NCI-H2196 (cell line): ENCODE measurements at regions not wholly inside any gene's neighbourhood (a gene's known extent, or its start where the extent isn't known, plus 50 kb on each side); places are given as distances from the start of the nearest gene placed in this dataset.

Experiments
- DNase-seq: peaks from one replicate; lab custom pipeline; 2025; ENCODE audit not compliant: unreplicated experiment; lab: John Stamatoyannopoulos, UW

DNA sequence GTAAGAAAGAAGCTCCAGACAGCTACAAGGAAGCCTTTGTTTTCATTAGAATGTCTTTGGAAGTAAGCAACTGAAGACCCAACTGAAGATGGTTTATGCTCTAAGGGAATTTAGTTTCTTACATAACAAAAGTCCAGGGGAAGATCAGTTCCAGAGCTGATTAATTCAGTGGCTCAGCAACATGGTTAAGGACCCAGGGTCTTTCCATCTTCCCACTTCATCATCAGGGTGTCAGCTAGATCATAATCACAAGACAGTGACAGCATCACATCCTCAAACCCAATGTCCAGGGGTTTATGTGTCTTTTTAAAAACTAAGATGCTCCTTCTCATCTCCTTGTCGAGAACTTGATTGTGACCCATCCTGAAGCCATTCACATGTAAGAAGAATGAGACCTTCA is 119.7 kb upstream of the PRDM1 start:
- DNase-seq = no peak

DNA sequence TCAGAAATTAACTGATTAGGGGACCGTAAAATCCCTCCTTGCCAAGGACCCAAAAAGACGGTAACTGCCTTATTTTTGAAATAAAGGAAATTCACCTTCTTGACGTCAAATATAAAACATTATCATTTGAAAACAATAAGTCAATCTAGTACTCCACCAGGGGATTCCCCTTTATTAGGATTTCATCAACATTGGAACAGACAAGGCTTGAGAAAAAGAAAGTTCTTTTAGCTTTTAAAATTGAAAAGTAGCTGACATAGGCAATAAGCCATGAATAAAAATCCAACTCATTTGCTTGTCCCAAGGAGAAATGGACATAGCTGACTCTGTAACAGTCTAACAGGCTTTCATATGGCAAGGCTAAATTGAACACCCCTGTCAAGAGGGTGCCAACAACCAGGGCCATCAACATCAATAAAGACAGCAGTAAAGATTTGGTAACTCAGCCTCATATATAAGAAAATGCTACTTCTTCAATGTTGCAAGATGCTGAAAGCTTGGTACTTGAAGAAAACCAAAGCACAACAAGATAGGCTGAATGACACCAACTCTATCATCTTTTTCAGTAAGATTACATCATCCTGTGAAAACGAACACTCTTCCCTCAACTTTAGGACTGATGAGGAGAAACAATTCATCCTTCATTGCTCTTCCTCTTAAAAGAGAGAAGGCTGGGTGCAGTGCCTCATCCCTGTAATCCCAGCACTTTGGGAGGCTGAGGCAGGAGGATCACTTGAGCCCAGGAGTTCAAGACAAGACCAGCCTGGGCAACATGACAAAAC is 121.0 kb upstream of the PRDM1 start:
- no peak for DNase-seq

- DNase-seq = no peak
These were observed 132.0 kb upstream of the PRDM1 start for GRCh38 chr6:105954148-105954547.

- DNase-seq = no peak
These were observed 133.1 kb upstream of the PRDM1 start for GRCh38 chr6:105952772-105953690.

DNA sequence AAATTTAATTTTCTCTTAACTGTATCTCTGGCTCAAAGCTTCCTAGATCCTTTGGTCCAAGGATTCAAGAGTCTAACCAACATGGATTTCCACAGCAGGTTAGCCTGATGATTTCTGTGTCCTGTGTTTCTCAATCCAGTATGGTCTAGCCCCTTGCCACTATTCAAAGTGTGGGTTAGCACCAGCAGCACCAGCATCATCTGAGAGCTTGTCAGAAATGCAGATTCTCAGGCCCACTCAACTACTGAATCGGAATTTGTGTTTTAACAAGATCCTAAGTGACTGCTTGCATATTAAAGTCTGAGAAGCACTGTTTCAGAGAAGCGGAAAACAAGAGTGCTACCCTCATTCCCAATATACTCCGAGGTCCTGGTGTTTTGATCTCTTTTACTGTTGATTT is 133.8 kb upstream of the PRDM1 start:
- DNase-seq = no peak

GRCh38 chr6:105951322-105951721 is 134.8 kb upstream of the PRDM1 start:
- no peak for DNase-seq

- no peak for DNase-seq
These were observed 136.3 kb upstream of the PRDM1 start for GRCh38 chr6:105949869-105950268.

DNA sequence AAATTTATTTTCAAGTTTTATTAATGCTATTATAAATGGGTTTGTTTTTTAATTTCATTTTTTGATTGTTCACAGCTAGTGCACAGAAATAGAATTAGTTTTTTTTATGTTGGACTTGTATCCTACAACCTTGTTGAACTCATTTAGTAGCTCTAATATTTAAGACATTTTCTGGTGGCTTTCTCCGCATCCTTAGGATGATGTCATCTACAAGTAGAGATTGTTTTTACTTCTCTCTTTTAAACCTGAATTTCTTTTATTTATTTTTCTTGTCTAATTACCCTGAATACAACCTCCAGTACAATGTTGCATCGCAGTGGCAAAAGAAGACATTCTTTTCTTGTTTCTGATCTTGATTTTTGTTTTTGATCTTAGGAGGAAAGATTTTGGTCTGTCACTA is 142.6 kb upstream of the PRDM1 start:
- DNase-seq = no peak

GRCh38 chr6:105941621-105942412 is 144.3 kb upstream of the PRDM1 start:
- no peak for DNase-seq

GRCh38 chr6:105940990-105941389 is 145.1 kb upstream of the PRDM1 start:
- no peak for DNase-seq

DNA sequence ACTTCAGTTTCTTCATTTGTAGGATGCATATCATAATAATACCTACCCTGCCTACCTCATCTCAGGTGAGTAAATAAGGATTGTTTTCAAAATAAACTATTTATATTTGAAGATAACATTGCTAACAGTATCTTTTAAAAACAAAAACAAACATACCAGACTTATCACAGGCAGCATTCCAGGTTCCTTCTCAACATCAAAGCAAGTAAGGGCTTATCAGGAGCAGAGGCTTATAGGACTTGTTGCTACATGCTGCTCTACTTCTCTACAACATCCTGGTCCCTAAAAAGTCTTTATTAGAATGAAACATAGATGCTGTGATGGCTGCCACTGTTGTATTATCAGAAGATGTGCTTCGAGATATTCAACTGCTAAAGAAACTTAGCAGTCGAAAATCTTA is 149.2 kb upstream of the PRDM1 start:
- DNase-seq = no peak

- DNase-seq = no peak
These were observed 150.7 kb upstream of the PRDM1 start for GRCh38 chr6:105935416-105935815.

DNA sequence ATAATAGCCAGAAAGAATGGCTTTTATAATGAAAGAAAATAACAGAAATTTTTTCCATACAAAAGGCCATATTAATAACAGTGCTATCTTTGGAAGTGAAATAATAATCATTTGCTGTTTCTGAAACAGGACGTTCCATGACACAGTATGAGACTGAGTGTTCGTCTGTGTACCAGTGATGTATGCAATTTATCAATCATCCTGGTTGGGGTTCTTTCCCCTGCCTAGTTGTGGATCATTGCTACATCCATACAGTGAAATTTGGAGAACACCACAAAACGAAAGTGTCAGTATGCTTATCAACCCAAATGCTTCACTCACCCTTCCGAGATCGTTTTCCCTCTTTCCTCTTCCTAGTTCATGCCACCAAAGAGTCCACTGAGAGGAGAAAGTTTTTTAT is 151.4 kb upstream of the PRDM1 start:
- no peak for DNase-seq

- DNase-seq = no peak
These were observed 153.7 kb upstream of the PRDM1 start for GRCh38 chr6:105932440-105932839.

DNA sequence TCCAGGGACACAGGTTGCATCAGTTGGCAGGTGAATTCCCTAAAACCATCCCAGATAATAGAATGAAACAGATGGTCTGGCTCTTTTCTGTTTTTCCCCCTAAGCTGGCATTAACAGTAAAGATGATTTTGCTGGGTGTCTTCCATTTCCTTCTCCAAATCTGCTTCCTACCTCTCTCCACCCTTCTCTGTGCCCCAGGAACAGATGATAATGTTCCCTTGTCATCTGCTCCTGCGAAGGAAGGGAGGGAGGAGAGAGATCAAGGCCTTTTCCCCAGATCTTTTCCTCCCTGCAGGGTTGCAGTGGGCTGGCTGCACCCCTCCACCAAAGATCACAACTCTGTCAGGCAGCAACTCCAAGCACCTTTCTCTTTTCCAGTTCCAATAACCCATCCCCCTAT is 156.5 kb upstream of the PRDM1 start:
- DNase-seq = no peak

- DNase-seq = no peak
These were observed 159.8 kb upstream of the PRDM1 start for GRCh38 chr6:105926318-105926717.

- no peak for DNase-seq
These were observed 160.4 kb upstream of the PRDM1 start for GRCh38 chr6:105925706-105926105.

GRCh38 chr6:105921781-105922180 is 164.4 kb upstream of the PRDM1 start:
- no peak for DNase-seq

DNA sequence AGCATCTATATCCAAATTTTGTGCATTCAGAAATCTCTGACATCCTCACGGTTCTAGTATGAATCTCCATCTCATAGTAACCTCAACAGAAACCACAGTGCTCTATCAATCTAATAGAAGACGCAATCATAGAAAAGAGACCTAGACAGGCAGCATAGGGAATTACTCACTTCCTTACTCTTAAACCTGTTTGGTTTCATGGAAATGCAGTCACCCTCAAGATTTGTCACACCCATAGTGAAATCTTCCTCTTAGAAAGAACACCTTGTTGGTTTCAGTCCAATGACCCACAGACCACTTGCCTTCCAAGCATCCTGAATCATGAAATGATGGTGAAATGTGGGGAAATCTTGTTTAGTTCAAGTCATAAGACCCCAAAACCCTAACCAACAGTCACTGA is 166.1 kb upstream of the PRDM1 start:
- DNase-seq = no peak

- no peak for DNase-seq
These were observed 169.0 kb upstream of the PRDM1 start for GRCh38 chr6:105917038-105917695.

DNA sequence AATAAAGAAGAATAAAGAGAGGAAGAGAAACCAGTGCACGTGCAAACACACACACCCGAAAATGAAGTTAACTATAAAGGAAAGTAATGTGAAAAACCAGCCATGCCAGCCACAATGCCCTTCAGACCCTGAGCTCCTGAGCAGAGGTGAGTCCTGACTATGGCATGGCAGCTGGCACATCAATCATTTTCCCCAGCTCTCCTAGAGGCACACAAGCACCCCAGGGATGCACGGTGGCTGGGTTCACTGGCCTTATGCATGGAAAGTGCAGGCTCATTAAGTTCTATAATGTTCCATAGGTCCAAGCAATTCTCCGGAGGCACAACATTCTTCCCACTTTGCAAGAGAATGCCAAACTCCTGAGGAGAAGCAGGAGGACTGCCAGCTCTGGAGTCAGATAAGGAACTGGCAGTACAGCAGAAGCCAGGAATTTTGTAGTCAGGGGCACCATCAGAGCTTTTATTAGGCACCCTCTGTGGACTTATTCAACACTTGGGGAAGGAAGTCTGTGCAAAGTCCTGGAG is 175.0 kb upstream of the PRDM1 start:
- no peak for DNase-seq
